ENCODE measurements at regions not wholly inside any gene's neighbourhood (a gene's known extent, or its start where the extent isn't known, plus 50 kb on each side); places are given as distances from the start of the nearest gene placed in this dataset.

DNA sequence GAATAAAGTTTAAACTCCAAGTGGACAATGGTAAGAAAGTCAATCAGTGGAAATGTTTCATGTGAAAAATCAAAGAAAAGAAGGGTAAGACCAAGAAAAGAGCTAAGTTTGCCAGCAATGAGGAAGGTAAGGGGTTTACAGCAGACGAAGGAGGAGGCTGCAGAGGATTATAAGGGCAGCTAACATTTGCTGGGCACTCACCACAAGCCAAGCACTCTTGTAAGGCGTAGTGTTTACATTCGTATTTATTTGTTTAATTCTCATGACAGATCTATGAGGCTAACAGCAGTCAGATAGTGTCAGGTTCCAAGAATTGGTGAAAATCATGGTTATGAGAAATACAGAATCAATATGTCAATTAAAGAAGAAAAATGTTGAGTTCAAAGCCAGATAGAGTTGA lies 75.2 kb upstream of the NGF start:
- TF ChIP-seq POLR2A (IDR thresholded peaks at IDR 0.05) (no peak), POLR2AphosphoS5 (IDR thresholded peaks at IDR 0.05) (no peak), EP300 (IDR thresholded peaks at IDR 0.05) (no peak)
- TF ChIP-seq, protein P1, sequence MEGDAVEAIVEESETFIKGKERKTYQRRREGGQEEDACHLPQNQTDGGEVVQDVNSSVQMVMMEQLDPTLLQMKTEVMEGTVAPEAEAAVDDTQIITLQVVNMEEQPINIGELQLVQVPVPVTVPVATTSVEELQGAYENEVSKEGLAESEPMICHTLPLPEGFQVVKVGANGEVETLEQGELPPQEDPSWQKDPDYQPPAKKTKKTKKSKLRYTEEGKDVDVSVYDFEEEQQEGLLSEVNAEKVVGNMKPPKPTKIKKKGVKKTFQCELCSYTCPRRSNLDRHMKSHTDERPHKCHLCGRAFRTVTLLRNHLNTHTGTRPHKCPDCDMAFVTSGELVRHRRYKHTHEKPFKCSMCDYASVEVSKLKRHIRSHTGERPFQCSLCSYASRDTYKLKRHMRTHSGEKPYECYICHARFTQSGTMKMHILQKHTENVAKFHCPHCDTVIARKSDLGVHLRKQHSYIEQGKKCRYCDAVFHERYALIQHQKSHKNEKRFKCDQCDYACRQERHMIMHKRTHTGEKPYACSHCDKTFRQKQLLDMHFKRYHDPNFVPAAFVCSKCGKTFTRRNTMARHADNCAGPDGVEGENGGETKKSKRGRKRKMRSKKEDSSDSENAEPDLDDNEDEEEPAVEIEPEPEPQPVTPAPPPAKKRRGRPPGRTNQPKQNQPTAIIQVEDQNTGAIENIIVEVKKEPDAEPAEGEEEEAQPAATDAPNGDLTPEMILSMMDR (IDR thresholded peaks at IDR 0.05), result no peak
